Uterus (tissue), 3 donors: ENCODE measurements at regions not wholly inside any gene's neighbourhood (a gene's known extent, or its start where the extent isn't known, plus 50 kb on each side); places are given as distances from the start of the nearest gene placed in this dataset.

Experiments used
- DNase-seq, 2 donors: peaks; one replicate each; pipeline ENCODE4 v3.0.0-alpha.2; 2019 to 2020
- H3K27ac ChIP-seq, 2 donors: fragments of 200-600 bp; sonication (generic); 1 replicate in 1 of 2; 2 replicates in 1 of 2; pipeline ENCODE4 v1.5.1; 2016 to 2018
- H3K27me3 ChIP-seq, 2 donors: fragments of 200-600 bp; sonication (generic); one replicate each; pipeline ENCODE4 v1.5.1; 2018 to 2019; ENCODE audit warnings: control low read depth in 1 of 2
- H3K36me3 ChIP-seq, 2 donors: fragments of 200-600 bp; sonication (generic); one replicate each; pipeline ENCODE4 v1.5.1; 2019; ENCODE audit warnings: control low read depth in 1 of 2
- H3K4me1 ChIP-seq, 2 donors: fragments of 200-600 bp; sonication (generic); one replicate each; pipeline ENCODE4 v1.5.1; 2018 to 2019; ENCODE audit warnings: control low read depth in 1 of 2
- H3K4me3 ChIP-seq, 2 donors: fragments of 200-600 bp; sonication (generic); 1 replicate in 1 of 2; 2 replicates in 1 of 2; pipeline ENCODE4 v1.5.1; 2018 to 2019; ENCODE audit warnings: mild to moderate bottlenecking in 1 of 2
- H3K9me3 ChIP-seq, 2 donors: fragments of 200-600 bp; sonication (generic); one replicate each; pipeline ENCODE4 v1.5.1; 2019; ENCODE audit warnings: control low read depth in 1 of 2
- CTCF ChIP-seq, 4 experiments: fragments of 200-600 bp in 2 of 4; fragments of 450-650 bp in 2 of 4; sonication (generic) in 2 of 4; IDR thresholded peaks; one replicate each; pipeline ENCODE4 v1.5.1; 2016 to 2019; ENCODE audit warnings: antibody characterized with exemption in 4 of 4, mild to moderate bottlenecking in 2 of 4, moderate library complexity in 1 of 4
- POLR2A ChIP-seq, 2 donors: fragments of 450-650 bp; IDR thresholded peaks; one replicate each; pipeline ENCODE4 v1.6.1; 2016; ENCODE audit warnings: antibody characterized with exemption in 2 of 2, mild to moderate bottlenecking in 1 of 2, moderate library complexity in 1 of 2
- intact Hi-C: fragments of 100-400 bp; cut with DNase I; formaldehyde crosslinking; loops from one replicate; pipeline ENCODE4 v1.15.1; 2023; ENCODE audit warnings: low total_unique reads
- donor health status: DM: yes; HTN: yes; CAD: no.

GRCh38 chr18:46322941-46323340 lies 218.8 kb downstream of the HAUS1 start:
- H3K27ac ChIP-seq, result no peak overlapping the region
- TF ChIP-seq CTCF (IDR thresholded peaks at IDR 0.05) (no peak), POLR2A (IDR thresholded peaks at IDR 0.05) (no peak)
- DNase-seq, result no peak
- no peaks in the 10 kb centered on the region for H3K9me3 ChIP-seq
- no peaks in the 10 kb centered on the region for H3K4me1 ChIP-seq
- H3K27me3 ChIP-seq, result no peaks in the 10 kb centered on the region
- no peaks in the 10 kb centered on the region for H3K36me3 ChIP-seq
- H3K4me3 ChIP-seq, result no peak overlapping the region
- intact Hi-C loops, result no loop called here

DNA sequence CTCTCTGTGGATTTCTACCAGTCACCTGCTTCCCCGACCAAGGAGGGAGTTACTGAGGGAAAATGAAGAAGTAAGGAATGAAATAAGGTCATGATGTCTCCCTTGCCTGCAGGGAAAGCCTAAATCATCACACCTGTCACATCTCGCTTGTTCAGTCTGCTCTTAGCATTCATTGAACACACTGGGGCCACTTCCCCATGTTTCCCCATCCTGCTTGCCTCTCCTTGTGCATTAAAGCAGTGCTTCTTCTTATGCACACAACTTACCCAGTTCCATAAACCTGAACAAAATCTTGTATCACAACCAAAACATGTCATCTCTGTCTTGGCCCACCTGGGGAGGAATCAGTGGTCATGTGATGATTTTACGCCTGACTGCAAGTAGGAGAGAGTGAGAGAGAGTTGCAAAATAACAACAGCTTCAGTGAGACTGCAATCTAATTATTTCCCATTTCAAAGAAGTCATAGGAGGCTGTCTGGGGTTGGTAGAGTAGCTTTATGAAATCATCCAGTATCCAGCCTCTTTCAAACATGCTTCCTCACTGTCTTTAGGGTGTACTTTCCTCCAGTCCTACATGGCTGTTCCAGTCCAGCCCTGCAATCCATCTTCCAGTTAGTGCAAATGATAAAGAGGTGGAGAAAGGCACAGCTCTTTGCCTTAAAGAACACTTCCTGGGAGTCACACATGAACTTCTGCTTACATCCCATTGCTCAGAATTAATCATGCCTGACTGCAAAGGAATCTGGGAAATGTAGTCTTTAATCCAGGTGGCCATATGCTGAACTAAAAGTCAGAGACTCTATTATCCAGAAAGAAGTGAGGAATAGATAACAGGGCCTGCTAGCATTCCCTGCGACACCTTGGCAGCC lies 220.1 kb downstream of the HAUS1 start:
- Histone ChIP-seq H3K9me3 (no peaks in the 10 kb centered on the region), H3K27ac (no peak overlapping the region), H3K27me3 (no peaks in the 10 kb centered on the region), H3K4me1 (no peaks in the 10 kb centered on the region), H3K36me3 (no peaks in the 10 kb centered on the region), H3K4me3 (no peak overlapping the region)
- TF ChIP-seq CTCF (IDR thresholded peaks at IDR 0.05) (no peak), POLR2A (IDR thresholded peaks at IDR 0.05) (no peak)
- intact Hi-C loops, result no loop called here
- no peak for DNase-seq

DNA sequence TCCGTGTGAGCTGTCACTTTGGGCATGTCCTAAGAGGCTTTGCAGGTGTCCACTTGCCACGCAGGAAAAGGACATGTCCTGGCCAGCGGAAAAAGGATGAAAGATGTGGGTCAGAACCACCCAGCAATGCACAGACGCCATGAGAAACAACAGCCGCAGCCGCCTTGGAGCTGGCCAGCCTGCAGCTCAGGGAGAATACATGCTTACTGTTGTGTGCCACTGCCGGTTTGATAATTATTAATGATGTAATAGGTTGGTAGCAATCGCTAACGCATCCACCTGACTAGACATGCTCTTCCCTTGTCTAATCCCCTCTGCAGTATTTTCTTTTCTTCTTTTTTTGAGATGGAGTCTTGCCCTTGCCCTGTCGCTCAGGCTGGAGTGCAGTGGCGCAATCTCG lies 221.7 kb downstream of the HAUS1 start:
- Histone ChIP-seq H3K9me3 (no peaks in the 10 kb centered on the region), H3K4me3 (no peak overlapping the region), H3K4me1 (no peaks in the 10 kb centered on the region), H3K36me3 (no peaks in the 10 kb centered on the region), H3K27ac (no peak overlapping the region), H3K27me3 (no peaks in the 10 kb centered on the region)
- intact Hi-C loops, result no loop called here
- no peak for DNase-seq
- TF ChIP-seq CTCF (IDR thresholded peaks at IDR 0.05) (no peak), POLR2A (IDR thresholded peaks at IDR 0.05) (no peak)

GRCh38 chr18:46329736-46330246 lies 225.6 kb downstream of the HAUS1 start:
- Histone ChIP-seq H3K27ac (no peak overlapping the region), H3K36me3 (no peaks in the 10 kb centered on the region), H3K4me3 (no peak overlapping the region), H3K4me1 (peaks cover 0 to 7% of the 10 kb centered on the region in 2 donors), H3K9me3 (no peaks in the 10 kb centered on the region), H3K27me3 (no peaks in the 10 kb centered on the region)
- TF ChIP-seq POLR2A (IDR thresholded peaks at IDR 0.05) (no peak), CTCF (IDR thresholded peaks at IDR 0.05) (no peak)
- intact Hi-C loops, result no loop called here
- no peak for DNase-seq

GRCh38 chr18:46331316-46331715 lies 227.1 kb downstream of the HAUS1 start:
- no peaks in the 10 kb centered on the region for H3K9me3 ChIP-seq
- H3K27me3 ChIP-seq, result no peaks in the 10 kb centered on the region
- no peak overlapping the region for H3K4me3 ChIP-seq
- no peak overlapping the region for H3K27ac ChIP-seq
- TF ChIP-seq POLR2A (IDR thresholded peaks at IDR 0.05), result no peak
- TF ChIP-seq CTCF (IDR thresholded peaks at IDR 0.05), result no peak
- no peak for DNase-seq
- no peaks in the 10 kb centered on the region for H3K36me3 ChIP-seq
- peaks cover 0 to 12% of the 10 kb centered on the region in 2 donors for H3K4me1 ChIP-seq
- intact Hi-C loops, result no loop called here
